Psoas muscle (tissue), 7 donors: ENCODE measurements at regions not wholly inside any gene's neighbourhood (a gene's known extent, or its start where the extent isn't known, plus 50 kb on each side); places are given as distances from the start of the nearest gene placed in this dataset.

ENCODE experiments used
- ATAC-seq, 4 donors: fragments of 200-7000 bp; cut with Tn5 transposase; one replicate each; pipeline ENCODE4 v1.9.1; 2020; ENCODE audit warnings: moderate library complexity in 3 of 4, mild to moderate bottlenecking in 2 of 4
- DNase-seq, 2 donors: peaks; one replicate each; pipeline ENCODE4 v3.0.0-alpha.2; 2020
- H3K27ac ChIP-seq: fragments of 200-600 bp; one replicate; pipeline ENCODE4 v1.8.0; 2022
- H3K27me3 ChIP-seq, 3 donors: fragments of 200-600 bp in 1 of 3; one replicate each; pipeline versions ENCODE4 v1.6.1 to v1.8.0; 2013 to 2022; ENCODE audit warnings: low read length in 2 of 3, mild to moderate bottlenecking in 2 of 3, moderate library complexity in 1 of 3; ENCODE audit not compliant: insufficient read depth in 3 of 3
- H3K36me3 ChIP-seq, 2 donors: fragments of 200-600 bp in 1 of 2; one replicate each; pipeline versions ENCODE4 v1.6.1 to v1.8.0; 2013 to 2022; ENCODE audit warnings: low read depth in 1 of 2, mild to moderate bottlenecking in 1 of 2, moderate library complexity in 1 of 2; ENCODE audit not compliant: insufficient read depth in 1 of 2
- H3K4me1 ChIP-seq: fragments of 200-600 bp; one replicate; pipeline ENCODE4 v1.8.0; 2022
- H3K4me3 ChIP-seq: fragments of 200-600 bp; one replicate; pipeline ENCODE4 v1.8.0; 2022; ENCODE audit warnings: mild to moderate bottlenecking
- H3K9me3 ChIP-seq: fragments of 200-600 bp; one replicate; pipeline ENCODE4 v1.8.0; 2022
- WGBS, 3 donors: extraction: QIAGEN DNeasy Blood & Tissue Kit; methylation state at CpG; one replicate each; pipeline versions ENCODE4 v1.1.6 to v1.1.7; 2013; 5-methylcytosine and 5-hydroxymethylcytosine counted together
- intact Hi-C, 2 donors: fragments of 100-400 bp; cut with DNase I; formaldehyde crosslinking; loops; one replicate each; pipeline versions ENCODE4 v1.11.0 to v1.14.2; 2022
- TF ChIP-seq, protein P1 (sequence below): fragments of 200-600 bp; IDR thresholded peaks from one replicate; pipeline ENCODE4 v1.8.0; 2022; ENCODE audit warnings: antibody characterized with exemption
- donor health status: healthy with polysubstance abuse.
- donor health status: DM: no; HTN: no; CAD: no; lungs with moderate emphysema.
- donor health status: Bipolar disorder and iron deficiency.
- donor health status: healthy.
- donor health status: DM: yes; HTN: yes; CAD: no.
- donor health status: DM: no; HTN: no; CAD: no.
- donor health status: DM: yes; HTN: yes; CAD: no.

DNA sequence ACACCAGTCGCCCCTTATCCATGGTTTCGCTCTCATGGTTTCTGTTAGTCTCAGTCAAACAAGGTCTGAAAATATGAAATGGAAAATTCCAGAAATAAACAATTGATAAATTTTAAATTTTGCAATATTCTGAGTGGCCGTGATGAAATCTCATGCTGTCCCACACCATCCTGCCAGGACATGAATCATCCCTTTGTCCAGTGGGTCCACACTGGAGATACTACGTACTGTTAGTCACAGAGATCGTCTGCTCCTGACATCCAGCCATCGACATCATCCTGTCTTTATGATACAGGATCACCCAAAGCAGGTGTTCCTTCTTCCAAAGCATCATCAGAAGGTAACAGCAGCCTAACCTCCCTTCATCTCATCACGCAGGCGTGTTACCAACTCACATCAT lies 76.5 kb upstream of the MSX1 start:
- no peaks in the 10 kb centered on the region for H3K36me3 ChIP-seq
- TF ChIP-seq, protein P1, sequence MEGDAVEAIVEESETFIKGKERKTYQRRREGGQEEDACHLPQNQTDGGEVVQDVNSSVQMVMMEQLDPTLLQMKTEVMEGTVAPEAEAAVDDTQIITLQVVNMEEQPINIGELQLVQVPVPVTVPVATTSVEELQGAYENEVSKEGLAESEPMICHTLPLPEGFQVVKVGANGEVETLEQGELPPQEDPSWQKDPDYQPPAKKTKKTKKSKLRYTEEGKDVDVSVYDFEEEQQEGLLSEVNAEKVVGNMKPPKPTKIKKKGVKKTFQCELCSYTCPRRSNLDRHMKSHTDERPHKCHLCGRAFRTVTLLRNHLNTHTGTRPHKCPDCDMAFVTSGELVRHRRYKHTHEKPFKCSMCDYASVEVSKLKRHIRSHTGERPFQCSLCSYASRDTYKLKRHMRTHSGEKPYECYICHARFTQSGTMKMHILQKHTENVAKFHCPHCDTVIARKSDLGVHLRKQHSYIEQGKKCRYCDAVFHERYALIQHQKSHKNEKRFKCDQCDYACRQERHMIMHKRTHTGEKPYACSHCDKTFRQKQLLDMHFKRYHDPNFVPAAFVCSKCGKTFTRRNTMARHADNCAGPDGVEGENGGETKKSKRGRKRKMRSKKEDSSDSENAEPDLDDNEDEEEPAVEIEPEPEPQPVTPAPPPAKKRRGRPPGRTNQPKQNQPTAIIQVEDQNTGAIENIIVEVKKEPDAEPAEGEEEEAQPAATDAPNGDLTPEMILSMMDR = no peak
- DNase-seq = no peak
- ATAC-seq = no peak
- no peaks in the 10 kb centered on the region for H3K9me3 ChIP-seq
- no peak overlapping the region for H3K4me3 ChIP-seq
- no peak overlapping the region for H3K27ac ChIP-seq
- 76 to 82% (median 76%) methylated on average over 8 of the region's 8 CpGs for WGBS, 3 donors
- intact Hi-C loops = no loop called here
- H3K27me3 ChIP-seq = peaks cover 0 to 4% (median 0%) of the 10 kb centered on the region in 3 donors
- no peaks in the 10 kb centered on the region for H3K4me1 ChIP-seq

DNA sequence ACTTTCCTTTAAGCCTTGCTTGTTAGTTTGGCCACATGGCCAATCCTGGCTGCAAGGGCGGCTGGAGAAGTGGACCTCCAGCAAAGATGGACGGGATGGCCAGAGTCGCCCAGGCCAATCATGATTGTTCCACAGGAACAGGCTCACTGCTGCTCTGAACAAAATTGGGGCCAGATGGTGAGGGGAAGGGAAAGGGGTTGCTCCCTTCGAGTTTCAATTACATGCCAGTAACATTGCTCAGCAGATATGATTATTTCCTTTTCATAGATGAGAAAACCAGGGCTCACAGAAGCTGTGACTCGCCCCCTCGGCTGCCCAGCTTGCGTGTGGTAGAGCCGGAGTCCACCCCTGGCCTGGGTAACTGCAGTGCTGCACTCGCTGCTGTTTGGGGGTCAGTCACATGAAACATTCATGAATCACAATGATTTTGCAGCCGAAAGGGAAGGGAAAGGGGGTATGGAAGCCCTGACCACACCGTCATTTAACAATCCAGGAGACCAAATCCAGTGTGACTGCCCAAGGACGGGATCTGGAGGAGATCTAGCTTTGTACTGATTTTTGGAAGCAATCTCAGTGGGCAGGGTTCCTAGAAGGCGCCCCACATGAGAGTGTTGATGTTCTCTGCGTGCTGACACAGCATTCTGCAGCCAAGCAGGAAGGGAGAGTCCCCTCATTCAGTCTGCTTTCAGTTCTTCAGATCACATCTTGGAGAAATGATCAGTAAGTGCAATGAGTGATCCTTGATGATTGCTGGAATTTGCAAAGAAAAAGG lies 77.3 kb upstream of the MSX1 start:
- ATAC-seq = no peak
- no peaks in the 10 kb centered on the region for H3K36me3 ChIP-seq
- H3K27me3 ChIP-seq = peaks cover 0 to 4% (median 0%) of the 10 kb centered on the region in 3 donors
- no peak for DNase-seq
- TF ChIP-seq, protein P1 = no peak
- intact Hi-C loops = no loop called here
- H3K27ac ChIP-seq = no peak overlapping the region
- WGBS, 3 donors = 33 to 54% (median 47%) methylated on average over 14 of the region's 14 CpGs
- H3K9me3 ChIP-seq = no peaks in the 10 kb centered on the region
- no peak overlapping the region for H3K4me3 ChIP-seq
- no peaks in the 10 kb centered on the region for H3K4me1 ChIP-seq

DNA sequence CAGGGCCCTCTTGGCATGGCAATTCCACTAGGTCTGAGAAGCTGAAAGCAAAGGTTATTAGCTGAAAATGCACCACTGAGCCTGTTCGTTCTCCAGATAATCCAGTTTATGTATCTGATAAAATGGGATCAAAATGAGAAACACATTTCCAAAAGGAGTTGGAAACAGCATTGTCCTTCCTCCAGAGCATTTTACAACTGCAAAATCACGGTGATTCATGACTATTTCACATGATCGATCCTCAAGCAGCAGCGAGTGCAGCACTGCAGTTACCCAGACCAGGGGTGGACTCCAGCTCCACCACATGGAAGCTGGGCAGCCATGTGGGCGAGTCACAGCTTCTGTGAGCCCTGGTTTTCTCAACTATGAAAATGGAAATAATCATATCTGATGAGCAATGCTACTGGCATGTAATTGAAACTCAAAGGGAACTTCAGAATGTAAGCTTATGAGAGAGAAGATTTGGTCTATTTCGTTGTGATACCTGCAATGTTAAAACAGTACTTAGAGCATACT lies 78.7 kb upstream of the MSX1 start:
- peaks cover 0 to 4% (median 0%) of the 10 kb centered on the region in 3 donors for H3K27me3 ChIP-seq
- no peaks in the 10 kb centered on the region for H3K9me3 ChIP-seq
- 68 to 75% (median 72%) methylated on average over 6 of the region's 6 CpGs for WGBS, 3 donors
- intact Hi-C loops = no loop called here
- H3K4me1 ChIP-seq = no peaks in the 10 kb centered on the region
- no peaks in the 10 kb centered on the region for H3K36me3 ChIP-seq
- TF ChIP-seq, protein P1 = no peak
- H3K27ac ChIP-seq = no peak overlapping the region
- no peak for ATAC-seq
- no peak for DNase-seq
- no peak overlapping the region for H3K4me3 ChIP-seq

DNA sequence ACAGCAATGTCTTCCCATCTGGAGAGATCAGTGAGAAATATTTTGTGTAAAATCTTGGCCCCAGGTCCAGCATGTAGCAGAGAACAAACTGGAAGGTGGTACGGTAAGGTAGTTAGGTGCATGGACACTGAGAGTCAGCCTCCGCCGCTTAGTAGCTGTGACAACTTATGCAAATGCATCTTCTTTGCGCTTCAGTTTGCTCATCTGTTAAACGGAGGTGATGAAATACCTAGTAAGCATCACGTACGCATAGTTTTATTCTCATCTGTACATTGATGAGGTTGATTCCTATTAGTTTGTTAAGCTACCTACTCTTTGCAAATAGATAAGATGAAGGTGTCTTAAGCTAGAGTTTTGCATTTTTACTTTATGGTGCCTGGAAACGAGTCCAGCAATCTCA lies 80.0 kb upstream of the MSX1 start:
- no peak for ATAC-seq
- Histone ChIP-seq H3K4me3 (no peak overlapping the region), H3K36me3 (no peaks in the 10 kb centered on the region), H3K4me1 (no peaks in the 10 kb centered on the region), H3K27me3 (peaks cover 0 to 4% (median 0%) of the 10 kb centered on the region in 3 donors), H3K27ac (no peak overlapping the region), H3K9me3 (no peaks in the 10 kb centered on the region)
- intact Hi-C loops = no loop called here
- TF ChIP-seq, protein P1 = no peak
- no peak for DNase-seq
- WGBS, 3 donors = 78 to 85% (median 83%) methylated on average over 8 of the region's 8 CpGs

DNA sequence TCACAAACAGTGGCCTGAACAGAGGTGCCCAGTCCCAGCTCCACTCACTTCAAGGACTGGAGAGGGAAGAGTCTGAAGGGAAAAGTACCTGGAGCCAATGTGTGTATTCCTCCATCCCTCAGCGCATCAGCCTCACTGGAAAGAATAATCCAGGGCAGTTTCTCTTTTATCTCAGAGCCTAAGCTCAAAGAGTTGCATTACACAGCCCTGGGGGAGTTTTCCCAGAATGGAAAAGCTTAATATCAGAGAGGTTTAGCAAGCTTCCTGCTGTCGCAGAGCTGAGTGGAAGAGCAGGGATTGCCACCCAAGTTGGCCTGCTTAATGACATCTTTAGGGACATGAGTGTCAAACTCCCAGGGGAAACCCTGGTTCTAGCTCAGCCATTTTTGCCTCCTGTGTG lies 80.4 kb upstream of the MSX1 start:
- Histone ChIP-seq H3K4me1 (no peaks in the 10 kb centered on the region), H3K4me3 (no peak overlapping the region), H3K9me3 (no peaks in the 10 kb centered on the region), H3K36me3 (no peaks in the 10 kb centered on the region), H3K27me3 (peaks cover 0 to 4% (median 0%) of the 10 kb centered on the region in 3 donors), H3K27ac (no peak overlapping the region)
- TF ChIP-seq, protein P1 = no peak
- ATAC-seq (no peak), DNase-seq (no peak)
- intact Hi-C loops = no loop called here
- 85 to 89% (median 85%) methylated on average over 2 of the region's 2 CpGs for WGBS, 3 donors
